HepG2 (cell line): ENCODE measurements at regions not wholly inside any gene's neighbourhood (a gene's known extent, or its start where the extent isn't known, plus 50 kb on each side); places are given as distances from the start of the nearest gene placed in this dataset.

Experiments
- ATAC-seq: fragments of 200-7000 bp; cut with Tn5 transposase; 3 replicates; pipeline ENCODE4 v1.9.1; 2020; ENCODE audit warnings: mild to moderate bottlenecking, moderate library complexity
- BruUV-seq: library from RNA; stranded (reverse); fragments of 400-500 nt; replicated peaks from 2 replicates; lab custom pipeline; 2021; lab: Mats Ljungman, UMichigan
- CTCF ChIA-PET: fragments of 300-600 bp; formaldehyde crosslinking; extraction: SDS; loops from one replicate; lab custom pipeline; 2021; ENCODE audit warnings: low total read pairs, inconsistent platforms, low intra/inter-chr PET ratio; lab: Yijun Ruan, JAX
- POLR2A ChIA-PET: fragments of 350-600 bp; sonication (Branson Sonifier 250); formaldehyde crosslinking; loops from one replicate; lab custom pipeline; 2020; ENCODE audit warnings: antibody characterized with exemption, inconsistent platforms; lab: Yijun Ruan, JAX
- DNase-seq: peaks from one replicate; pipeline ENCODE4 v3.0.0-alpha.2; 2015; ENCODE audit warnings: low spot score
- FAIRE-seq: peaks from 3 replicates; lab custom pipeline; 2011; peaks lifted over from hg19 to GRCh38; lab: Jason Lieb, UNC
- H2AFZ ChIP-seq: one replicate; pipeline ENCODE4 v1.6.1; 2011; ENCODE audit warnings: low read length, inconsistent platforms
- H3K27ac ChIP-seq: fragments of 300-600 bp; 3 replicates; pipeline ENCODE4 v1.8.0; 2011; ENCODE audit warnings: mixed run types, mild to moderate bottlenecking, mixed read lengths, low read length, inconsistent platforms; ENCODE audit not compliant: insufficient read depth; ENCODE audit errors: extremely low read length
- H3K27me3 ChIP-seq, 2 experiments: fragments of 200-600 bp in 1 of 2; 2 replicates in 1 of 2; 3 replicates in 1 of 2; pipeline versions ENCODE4 v1.6.0 to v1.8.0; 2011; ENCODE audit warnings: low read length in 2 of 2, mild to moderate bottlenecking in 2 of 2, moderate library complexity in 2 of 2, inconsistent platforms in 1 of 2; ENCODE audit not compliant: insufficient read depth in 2 of 2, control insufficient read depth in 1 of 2
- H3K36me3 ChIP-seq, 2 experiments: fragments of 200-600 bp in 1 of 2; replicated peaks in 1 of 2; 2 replicates in 1 of 2; 3 replicates in 1 of 2; pipeline versions ENCODE4 v1.5.1 to v1.8.0; 2011; ENCODE audit warnings: low read length in 2 of 2, inconsistent platforms in 1 of 2; ENCODE audit not compliant: insufficient read depth in 2 of 2, control insufficient read depth in 1 of 2
- H3K4me1 ChIP-seq: 2 replicates; pipeline ENCODE4 v1.5.1; 2012; ENCODE audit warnings: low read length, inconsistent platforms; ENCODE audit not compliant: insufficient read depth
- H3K4me2 ChIP-seq: 2 replicates; pipeline ENCODE4 v1.6.0; 2011; ENCODE audit warnings: low read depth, low read length, inconsistent platforms
- H3K4me3 ChIP-seq, 3 experiments: fragments of 200-600 bp in 1 of 3; sonication (generic), shearing (Covaris generic) in 1 of 3; replicated peaks in 1 of 3; 2 replicates each; pipeline ENCODE4 v1.5.1; 2011 to 2016; ENCODE audit warnings: low read length in 3 of 3, inconsistent platforms in 2 of 3, low read depth in 2 of 3, mild to moderate bottlenecking in 2 of 3, control low read depth in 1 of 3, mixed read lengths in 1 of 3; ENCODE audit not compliant: insufficient read depth in 1 of 3
- H3K79me2 ChIP-seq: one replicate; pipeline ENCODE4 v1.6.1; 2011; ENCODE audit warnings: low read length, inconsistent platforms; ENCODE audit not compliant: insufficient read depth
- H3K9ac ChIP-seq: 2 replicates; pipeline ENCODE4 v1.6.0; 2011; ENCODE audit warnings: mild to moderate bottlenecking, low read depth, low read length, inconsistent platforms; ENCODE audit not compliant: insufficient read depth
- H3K9me3 ChIP-seq: 2 replicates; pipeline ENCODE4 v1.5.1; 2012; ENCODE audit warnings: mild to moderate bottlenecking, low read length
- H4K20me1 ChIP-seq: 2 replicates; pipeline ENCODE4 v1.6.0; 2011; ENCODE audit warnings: inconsistent platforms, mild to moderate bottlenecking, low read length, moderate library complexity; ENCODE audit not compliant: insufficient read depth
- ATF3 ChIP-seq: sonication (generic); formaldehyde crosslinking; IDR thresholded peaks from 2 replicates; pipeline ENCODE4 v1.4.0; 2020; ENCODE audit warnings: missing genetic modification reagents
- HCFC1 ChIP-seq: fragments of 150-350 bp; IDR thresholded peaks from 2 replicates; pipeline ENCODE4 v1.6.1; 2014; ENCODE audit warnings: low read depth, low read length
- HOMEZ ChIP-seq: IDR thresholded peaks from 2 replicates; pipeline ENCODE4 v1.6.1; 2016; ENCODE audit warnings: low read depth
- IKZF5 ChIP-seq: IDR thresholded peaks from 2 replicates; pipeline ENCODE4 v1.6.1; 2018; ENCODE audit warnings: missing genetic modification reagents, mild to moderate bottlenecking, missing compliant biosample characterization
- PAX8 ChIP-seq: sonication (generic); formaldehyde crosslinking; IDR thresholded peaks from 2 replicates; pipeline ENCODE4 v1.8.0; 2022; ENCODE audit warnings: mild to moderate bottlenecking, missing genetic modification reagents, borderline replicate concordance
- SMARCC2 ChIP-seq: fragments of 450-650 bp; IDR thresholded peaks from 2 replicates; pipeline ENCODE4 v1.6.1; 2017; ENCODE audit warnings: antibody characterized with exemption, mild to moderate bottlenecking
- SP1 ChIP-seq, 2 experiments: fragments of 450-650 bp in 1 of 2; sonication (generic) in 1 of 2; formaldehyde crosslinking in 1 of 2; IDR thresholded peaks; 2 replicates each; pipeline versions ENCODE4 v1.4.0 to v1.6.1; 2016 to 2020; ENCODE audit warnings: missing genetic modification reagents in 1 of 2
- TBX2 ChIP-seq: sonication (generic); formaldehyde crosslinking; IDR thresholded peaks from 2 replicates; pipeline ENCODE4 v1.5.0; 2020; ENCODE audit warnings: missing genetic modification reagents, mild to moderate bottlenecking, borderline replicate concordance
- THRA ChIP-seq: sonication (generic); formaldehyde crosslinking; IDR thresholded peaks from 2 replicates; pipeline ENCODE4 v1.4.0; 2020; ENCODE audit warnings: missing genetic modification reagents, borderline replicate concordance
- ZBTB20 ChIP-seq: sonication (generic); formaldehyde crosslinking; IDR thresholded peaks from 2 replicates; pipeline ENCODE4 v1.8.1; 2023; ENCODE audit warnings: missing genetic modification reagents, low read depth, mild to moderate bottlenecking, borderline replicate concordance
- ZEB1 ChIP-seq: IDR thresholded peaks from 2 replicates; pipeline ENCODE4 v1.6.1; 2012; ENCODE audit warnings: mild to moderate bottlenecking, low read depth, inconsistent platforms; ENCODE audit not compliant: insufficient replicate concordance
- ZNF329 ChIP-seq: sonication (generic); formaldehyde crosslinking; IDR thresholded peaks from 2 replicates; pipeline ENCODE4 v1.9.0; 2021; ENCODE audit warnings: low read depth, mild to moderate bottlenecking, missing genetic modification reagents
- ZNF343 ChIP-seq: sonication (generic); formaldehyde crosslinking; IDR thresholded peaks from 2 replicates; pipeline ENCODE4 v1.4.0; 2020; ENCODE audit warnings: mild to moderate bottlenecking, missing genetic modification reagents
- ZNF550 ChIP-seq: sonication (generic); formaldehyde crosslinking; IDR thresholded peaks from 2 replicates; pipeline ENCODE4 v1.4.0; 2020; ENCODE audit warnings: mild to moderate bottlenecking, missing genetic modification reagents, borderline replicate concordance
- ZNF7 ChIP-seq: IDR thresholded peaks from 2 replicates; pipeline ENCODE4 v1.6.1; 2016; ENCODE audit warnings: missing biosample characterization, missing genetic modification reagents
- ZNF749 ChIP-seq: sonication (generic); formaldehyde crosslinking; IDR thresholded peaks from 2 replicates; pipeline ENCODE4 v1.8.0; 2022; ENCODE audit warnings: mild to moderate bottlenecking, missing genetic modification reagents, moderate library complexity, borderline replicate concordance
- ZNF841 ChIP-seq: sonication (generic); formaldehyde crosslinking; IDR thresholded peaks from 2 replicates; pipeline ENCODE4 v1.8.1; 2023; ENCODE audit warnings: missing genetic modification reagents, borderline replicate concordance
- ZNF850 ChIP-seq: sonication (generic); formaldehyde crosslinking; conservative IDR thresholded peaks from 2 replicates; pipeline ENCODE4 v1.9.0; 2021; ENCODE audit warnings: mild to moderate bottlenecking, missing genetic modification reagents
- ZSCAN9 ChIP-seq: IDR thresholded peaks from 2 replicates; pipeline ENCODE4 v1.6.1; 2016; ENCODE audit warnings: borderline replicate concordance
- WGBS: methylation state at CpG from one replicate; pipeline ENCODE4 v1.1.6; 2017; ENCODE audit warnings: low lambda C conversion rate; 5-methylcytosine and 5-hydroxymethylcytosine counted together
- in situ Hi-C: cut with HindIII; loops from 2 replicates; pipeline ENCODE4 v1.10.0; 2017; ENCODE audit warnings: low pct_unique_long_range_greater_than_20kb; ENCODE audit not compliant: extremely low pct_ligation_motif_present
- intact Hi-C: fragments of 100-400 bp; cut with micrococcal nuclease; formaldehyde crosslinking; loops from one replicate; pipeline ENCODE4 v1.10.0; 2022; ENCODE audit not compliant: unreplicated experiment
- TF ChIP-seq, protein P1 (sequence below): sonication (generic); formaldehyde crosslinking; IDR thresholded peaks from 2 replicates; pipeline ENCODE4 v1.5.0; 2020; ENCODE audit warnings: mild to moderate bottlenecking, missing genetic modification reagents

DNA sequence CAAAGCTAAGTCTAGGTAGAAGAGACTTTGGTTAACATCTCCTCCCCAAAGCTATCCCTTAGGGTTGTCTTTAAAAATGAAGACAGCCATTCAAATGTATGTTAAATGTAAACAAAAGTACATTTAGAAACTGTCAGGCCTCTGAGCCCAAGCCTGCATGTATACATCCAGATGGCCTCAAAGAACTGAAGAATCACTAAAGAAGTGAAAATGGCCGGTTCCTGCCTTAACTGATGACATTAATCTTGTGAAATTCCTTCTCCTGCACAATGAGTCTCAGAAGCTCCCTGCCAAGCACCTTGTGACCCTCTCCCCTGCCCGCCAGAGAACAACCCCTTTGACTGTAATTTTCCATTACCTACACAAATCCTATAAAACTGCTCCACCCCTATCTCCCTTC lies 377.9 kb downstream of the FAM133A start:
- no peaks in the 10 kb centered on the region for H3K79me2 ChIP-seq
- H3K36me3 ChIP-seq: no peaks in the 10 kb centered on the region
- no peak overlapping the region for H3K27ac ChIP-seq
- TF ChIP-seq ZNF850 (CRISPR knock-in tag): no peak
- no peak for TF ChIP-seq HOMEZ (CRISPR knock-in tag)
- TF ChIP-seq PAX8 (CRISPR knock-in tag): no peak
- TF ChIP-seq ZNF329: no peak
- TF ChIP-seq, protein P1, sequence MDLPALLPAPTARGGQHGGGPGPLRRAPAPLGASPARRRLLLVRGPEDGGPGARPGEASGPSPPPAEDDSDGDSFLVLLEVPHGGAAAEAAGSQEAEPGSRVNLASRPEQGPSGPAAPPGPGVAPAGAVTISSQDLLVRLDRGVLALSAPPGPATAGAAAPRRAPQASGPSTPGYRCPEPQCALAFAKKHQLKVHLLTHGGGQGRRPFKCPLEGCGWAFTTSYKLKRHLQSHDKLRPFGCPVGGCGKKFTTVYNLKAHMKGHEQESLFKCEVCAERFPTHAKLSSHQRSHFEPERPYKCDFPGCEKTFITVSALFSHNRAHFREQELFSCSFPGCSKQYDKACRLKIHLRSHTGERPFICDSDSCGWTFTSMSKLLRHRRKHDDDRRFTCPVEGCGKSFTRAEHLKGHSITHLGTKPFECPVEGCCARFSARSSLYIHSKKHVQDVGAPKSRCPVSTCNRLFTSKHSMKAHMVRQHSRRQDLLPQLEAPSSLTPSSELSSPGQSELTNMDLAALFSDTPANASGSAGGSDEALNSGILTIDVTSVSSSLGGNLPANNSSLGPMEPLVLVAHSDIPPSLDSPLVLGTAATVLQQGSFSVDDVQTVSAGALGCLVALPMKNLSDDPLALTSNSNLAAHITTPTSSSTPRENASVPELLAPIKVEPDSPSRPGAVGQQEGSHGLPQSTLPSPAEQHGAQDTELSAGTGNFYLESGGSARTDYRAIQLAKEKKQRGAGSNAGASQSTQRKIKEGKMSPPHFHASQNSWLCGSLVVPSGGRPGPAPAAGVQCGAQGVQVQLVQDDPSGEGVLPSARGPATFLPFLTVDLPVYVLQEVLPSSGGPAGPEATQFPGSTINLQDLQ (CRISPR knock-in tag): no peak
- TF ChIP-seq SMARCC2: no peak
- TF ChIP-seq ZNF343: no peak
- TF ChIP-seq ZNF749 (CRISPR knock-in tag): no peak
- TF ChIP-seq ZNF550: no peak
- no peak for TF ChIP-seq ZNF841 (CRISPR knock-in tag)
- no peak for TF ChIP-seq IKZF5
- TF ChIP-seq HCFC1: no peak
- no peak for TF ChIP-seq ZBTB20 (CRISPR knock-in tag)
- no peak for TF ChIP-seq SP1 (IDR thresholded peaks at IDR 0.05)
- TF ChIP-seq SP1 (CRISPR knock-in tag; IDR thresholded peaks at IDR 0.05): no peak
- TF ChIP-seq TBX2 (CRISPR knock-in tag): no peak
- TF ChIP-seq ZSCAN9: no peak
- TF ChIP-seq ZNF7: no peak
- TF ChIP-seq THRA (CRISPR knock-in tag): no peak
- TF ChIP-seq ZEB1: no peak
- no peak for TF ChIP-seq ATF3
- in situ Hi-C loops: loop anchor here (25.0 kb wide), 1 partner anchor 190 kb away; no protein-coding TSS in a partner anchor
- no peaks in the 10 kb centered on the region for H3K27me3 ChIP-seq
- no peaks in the 10 kb centered on the region for H4K20me1 ChIP-seq
- H3K4me2 ChIP-seq: no peak overlapping the region
- H2AFZ ChIP-seq: no peak overlapping the region
- 0% methylated on average over 1 of the region's 2 CpGs for WGBS
- no peaks in the 10 kb centered on the region for H3K9me3 ChIP-seq
- no peaks in the 10 kb centered on the region for H3K4me1 ChIP-seq
- BruUV-seq: no TSS peak
- no peak overlapping the region for H3K9ac ChIP-seq
- FAIRE-seq: no peak
- H3K4me3 ChIP-seq: no peak overlapping the region
- no peak for DNase-seq
- ChIA-PET CTCF (no interaction called here), POLR2A (no interaction called here)
- ATAC-seq: no peak
- intact Hi-C loops: no loop called here
